OCI-LY7 (cell line): ENCODE measurements at regions not wholly inside any gene's neighbourhood (a gene's known extent, or its start where the extent isn't known, plus 50 kb on each side); places are given as distances from the start of the nearest gene placed in this dataset.

Experiments used
- BruUV-seq: library from RNA; stranded (reverse); fragments of 400-500 nt; replicated peaks from 2 replicates; lab custom pipeline; 2021; lab: Mats Ljungman, UMichigan
- CTCF ChIA-PET: fragments of 300-600 bp; sonication (Branson Sonifier 250); formaldehyde crosslinking; loops from one replicate; lab custom pipeline; 2022; ENCODE audit warnings: antibody characterized with exemption; ENCODE audit not compliant: unreplicated experiment; lab: Charles Lee
- POLR2A ChIA-PET: fragments of 300-600 bp; sonication (Branson Sonifier 250); formaldehyde crosslinking; loops from one replicate; lab custom pipeline; 2022; ENCODE audit warnings: antibody characterized with exemption; lab: Charles Lee
- DNase-seq: peaks from one replicate; pipeline ENCODE4 v3.0.0-alpha.2; 2015; ENCODE audit warnings: low spot score
- H2AFZ ChIP-seq: fragments of 200-600 bp; sonication (generic), shearing (Covaris generic); 2 replicates; pipeline ENCODE4 v1.6.1; 2014; ENCODE audit warnings: mild to moderate bottlenecking, antibody characterized with exemption, low read length, moderate library complexity
- H3K27ac ChIP-seq: fragments of 200-600 bp; sonication (generic); 2 replicates; pipeline ENCODE4 v1.5.1; 2014; ENCODE audit warnings: mixed run types, low read depth, mild to moderate bottlenecking, moderate library complexity, low read length, inconsistent platforms; ENCODE audit not compliant: poor library complexity, severe bottlenecking
- H3K36me3 ChIP-seq: fragments of 200-600 bp; sonication (generic); 2 replicates; pipeline ENCODE4 v1.6.1; 2014; ENCODE audit warnings: mild to moderate bottlenecking, antibody characterized with exemption, low read length, moderate library complexity, mixed read lengths; ENCODE audit not compliant: insufficient read depth
- H3K4me1 ChIP-seq: fragments of 200-600 bp; sonication (generic); 2 replicates; pipeline ENCODE4 v1.5.1; 2014; ENCODE audit warnings: mild to moderate bottlenecking, low read length; ENCODE audit not compliant: insufficient read depth, poor library complexity, severe bottlenecking
- H3K4me2 ChIP-seq: fragments of 200-600 bp; sonication (generic); 2 replicates; pipeline ENCODE4 v1.6.1; 2014; ENCODE audit warnings: mild to moderate bottlenecking, low read length
- H3K4me3 ChIP-seq: fragments of 200-600 bp; sonication (generic); 2 replicates; pipeline ENCODE4 v1.5.1; 2014; ENCODE audit warnings: mild to moderate bottlenecking, low read depth, low read length; ENCODE audit not compliant: poor library complexity, severe bottlenecking
- H3K79me2 ChIP-seq: fragments of 200-600 bp; sonication (generic); 2 replicates; pipeline ENCODE4 v1.6.1; 2016; ENCODE audit warnings: low read depth, mild to moderate bottlenecking, low read length, moderate library complexity, mixed read lengths; ENCODE audit not compliant: insufficient read depth
- H3K9me2 ChIP-seq: fragments of 200-600 bp; sonication (generic); 2 replicates; pipeline ENCODE4 v1.6.1; 2016; ENCODE audit warnings: mild to moderate bottlenecking, low read length, mixed read lengths; ENCODE audit not compliant: insufficient read depth
- H3K9me3 ChIP-seq: fragments of 200-600 bp; sonication (generic); 2 replicates; pipeline ENCODE4 v1.6.1; 2014; ENCODE audit warnings: mild to moderate bottlenecking, mixed run types, low read length, mixed read lengths
- H4K20me1 ChIP-seq: fragments of 200-600 bp; sonication (generic); 2 replicates; pipeline ENCODE4 v1.6.1; 2014; ENCODE audit warnings: mild to moderate bottlenecking, antibody characterized with exemption, low read length, moderate library complexity, mixed read lengths; ENCODE audit not compliant: insufficient read depth
- CTCF ChIP-seq: fragments of 200-600 bp; sonication (generic); conservative IDR thresholded peaks from 2 replicates; pipeline ENCODE4 v1.5.1; 2014; ENCODE audit warnings: mild to moderate bottlenecking, antibody characterized with exemption, low read length, moderate library complexity, mixed read lengths
- EZH2phosphoT487 ChIP-seq: fragments of 200-600 bp; sonication (generic); IDR thresholded peaks from 2 replicates; pipeline ENCODE4 v1.6.1; 2018; ENCODE audit warnings: low read depth, borderline replicate concordance, mild to moderate bottlenecking, mixed run types, antibody characterized with exemption, low read length, moderate library complexity, mixed read lengths
- intact Hi-C: fragments of 100-400 bp; cut with micrococcal nuclease; formaldehyde crosslinking; loops from one replicate; pipeline ENCODE4 v1.10.0; 2022; ENCODE audit not compliant: unreplicated experiment

DNA sequence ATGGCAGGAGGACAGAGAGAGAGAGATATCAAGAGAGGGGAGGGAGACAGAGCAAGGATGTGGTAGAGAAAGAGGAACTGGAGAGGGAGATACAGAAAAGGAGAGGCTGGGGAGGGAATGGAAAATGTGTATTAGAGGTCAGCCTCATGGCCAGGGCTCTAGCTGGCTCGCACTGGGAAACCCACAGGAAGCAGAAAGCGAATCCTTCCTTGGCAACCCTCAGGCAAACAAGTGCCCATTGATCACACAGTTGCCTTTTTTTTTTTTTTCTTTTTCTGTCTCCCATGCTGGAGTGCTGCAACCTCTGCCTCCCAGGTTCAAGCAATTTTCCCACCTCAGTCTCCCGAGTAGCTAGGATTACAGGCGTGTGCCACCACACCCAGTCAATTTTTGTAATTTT is 391.2 kb downstream of the TYW1 start:
- no peak for DNase-seq
- H3K79me2 ChIP-seq: no peaks in the 10 kb centered on the region
- H3K9me3 ChIP-seq: no peaks in the 10 kb centered on the region
- no peak overlapping the region for H2AFZ ChIP-seq
- no peaks in the 10 kb centered on the region for H3K9me2 ChIP-seq
- intact Hi-C loops: no loop called here
- no peak overlapping the region for H3K4me3 ChIP-seq
- H3K27ac ChIP-seq: no peak overlapping the region
- H3K4me2 ChIP-seq: no peak overlapping the region
- H3K4me1 ChIP-seq: no peaks in the 10 kb centered on the region
- CTCF ChIA-PET: no interaction called here
- no TSS peak for BruUV-seq
- H4K20me1 ChIP-seq: no peaks in the 10 kb centered on the region
- POLR2A ChIA-PET: interaction anchor here (0.6 kb wide), 1 partner anchor 1401 kb away, joined by 3 read pairs; no protein-coding TSS in a partner anchor
- TF ChIP-seq CTCF (no peak), EZH2phosphoT487 (no peak)
- H3K36me3 ChIP-seq: no peaks in the 10 kb centered on the region

DNA sequence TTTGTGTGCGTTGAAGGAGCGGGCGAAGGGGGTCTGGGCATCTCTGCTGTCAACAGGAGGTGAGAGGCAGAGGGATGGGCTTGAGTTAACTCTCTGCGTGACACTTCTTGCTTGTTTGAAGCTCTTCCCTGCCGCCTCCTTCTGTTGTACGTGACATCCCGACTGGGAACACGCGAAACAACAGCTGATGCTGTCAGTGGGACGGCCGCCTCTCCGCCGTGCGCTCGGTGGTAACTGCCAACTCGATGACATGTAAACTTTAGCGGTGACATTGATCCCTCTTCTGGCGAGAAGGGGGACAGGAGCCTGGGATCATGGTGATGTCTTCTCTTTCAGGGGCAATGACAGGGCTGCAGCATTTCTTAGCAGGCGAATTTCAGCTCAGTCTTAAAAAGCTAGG is 394.5 kb downstream of the TYW1 start:
- no TSS peak for BruUV-seq
- no peak for DNase-seq

More for the DNA sequence above, 394.5 kb downstream of the TYW1 start:
- Histone ChIP-seq H3K9me2 (no peaks in the 10 kb centered on the region), H3K4me2 (no peak overlapping the region), H3K4me3 (no peak overlapping the region), H3K27ac (no peak overlapping the region), H3K9me3 (no peaks in the 10 kb centered on the region), H3K4me1 (no peaks in the 10 kb centered on the region), H4K20me1 (no peaks in the 10 kb centered on the region), H3K36me3 (no peaks in the 10 kb centered on the region), H3K79me2 (no peaks in the 10 kb centered on the region), H2AFZ (no peak overlapping the region)
- no peak for TF ChIP-seq CTCF
- no peak for TF ChIP-seq EZH2phosphoT487
- ChIA-PET CTCF (no interaction called here), POLR2A (no interaction called here)
- intact Hi-C loops: no loop called here
